Keratinocyte (primary cell): ENCODE measurements at regions not wholly inside any gene's neighbourhood (a gene's known extent, or its start where the extent isn't known, plus 50 kb on each side); places are given as distances from the start of the nearest gene placed in this dataset.

Experiments used
- DNase-seq: peaks from one replicate; pipeline ENCODE4 v3.0.0-alpha.2; 2011; ENCODE audit warnings: low read depth, missing footprints, low spot score
- FAIRE-seq: peaks from 2 replicates; lab custom pipeline; 2011; peaks lifted over from hg19 to GRCh38; lab: Jason Lieb, UNC
- H2AFZ ChIP-seq: 2 replicates; pipeline ENCODE4 v1.6.0; 2012; ENCODE audit warnings: low read length, control low read depth, inconsistent platforms; ENCODE audit not compliant: control insufficient read depth
- H3K27ac ChIP-seq: 2 replicates; pipeline ENCODE4 v1.5.1; 2011; ENCODE audit warnings: low read length; ENCODE audit not compliant: control insufficient read depth, insufficient read depth
- H3K27me3 ChIP-seq: 3 replicates; pipeline ENCODE4 v1.6.0; 2011; ENCODE audit warnings: low read length; ENCODE audit not compliant: control insufficient read depth, insufficient read depth; ENCODE audit errors: extremely low read depth
- H3K36me3 ChIP-seq, 2 experiments: 2 replicates in 1 of 2; 3 replicates in 1 of 2; pipeline ENCODE4 v1.5.1; 2011; ENCODE audit warnings: low read length in 2 of 2, mild to moderate bottlenecking in 1 of 2; ENCODE audit not compliant: control insufficient read depth in 2 of 2, insufficient read depth in 2 of 2; ENCODE audit errors: extremely low read depth in 1 of 2
- H3K4me1 ChIP-seq: 3 replicates; pipeline ENCODE4 v1.5.1; 2011; ENCODE audit warnings: low read length; ENCODE audit not compliant: control insufficient read depth, insufficient read depth; ENCODE audit errors: extremely low read depth
- H3K4me2 ChIP-seq: 3 replicates; pipeline ENCODE4 v1.6.0; 2011; ENCODE audit warnings: low read depth, low read length; ENCODE audit not compliant: control insufficient read depth, insufficient read depth; ENCODE audit errors: extremely low read depth
- H3K4me3 ChIP-seq, 3 experiments: fragments of 200-600 bp in 1 of 3; sonication (generic) in 1 of 3; 2 replicates in 2 of 3; 3 replicates in 1 of 3; pipeline ENCODE4 v1.5.1; 2011 to 2016; ENCODE audit warnings: low read length in 3 of 3, mild to moderate bottlenecking in 3 of 3, control low read depth in 2 of 3, inconsistent platforms in 1 of 3, low read depth in 1 of 3, mixed read lengths in 1 of 3, mixed run types in 1 of 3, moderate library complexity in 1 of 3; ENCODE audit not compliant: control insufficient read depth in 2 of 3, insufficient read depth in 2 of 3; ENCODE audit errors: extremely low read depth in 1 of 3
- H3K79me2 ChIP-seq: 2 replicates; pipeline ENCODE4 v1.6.0; 2012; ENCODE audit warnings: low read length; ENCODE audit not compliant: control insufficient read depth, insufficient read depth
- H3K9ac ChIP-seq: 3 replicates; pipeline ENCODE4 v1.6.0; 2011; ENCODE audit warnings: low read length; ENCODE audit not compliant: control insufficient read depth, insufficient read depth; ENCODE audit errors: extremely low read depth
- H3K9me1 ChIP-seq: 3 replicates; pipeline ENCODE4 v1.6.0; 2011; ENCODE audit warnings: low read length; ENCODE audit not compliant: control insufficient read depth, insufficient read depth; ENCODE audit errors: extremely low read depth
- H3K9me3 ChIP-seq: 2 replicates; pipeline ENCODE4 v1.5.1; 2012; ENCODE audit warnings: low read depth, low read length; ENCODE audit not compliant: control insufficient read depth
- H4K20me1 ChIP-seq: 3 replicates; pipeline ENCODE4 v1.6.0; 2011; ENCODE audit warnings: low read length; ENCODE audit not compliant: control insufficient read depth, insufficient read depth; ENCODE audit errors: extremely low read depth
- EZH2 ChIP-seq: IDR thresholded peaks from one replicate; pipeline ENCODE4 v1.6.1; 2012; ENCODE audit warnings: inconsistent platforms, mild to moderate bottlenecking, low read length, moderate library complexity
- dilution Hi-C: fragments of 300-500 bp; cut with MboI; formaldehyde crosslinking; loops from one replicate; pipeline ENCODE4 v1.7.0; 2020; ENCODE audit warnings: low sequenced_read_pairs; ENCODE audit not compliant: extremely low pct_ligation_motif_present
- TF ChIP-seq, protein P1 (sequence below), 3 experiments: IDR thresholded peaks in 1 of 3; conservative IDR thresholded peaks in 1 of 3; optimal IDR thresholded peaks in 1 of 3; 2 replicates in 2 of 3; 3 replicates in 1 of 3; pipeline versions ENCODE3 to v1.5.1; 2011; ENCODE audit warnings: low read length in 3 of 3, mild to moderate bottlenecking in 3 of 3, moderate library complexity in 2 of 3, control low read depth in 1 of 3, inconsistent platforms in 1 of 3; ENCODE audit not compliant: insufficient read depth in 2 of 3; ENCODE audit errors: extremely low read depth in 1 of 3

DNA sequence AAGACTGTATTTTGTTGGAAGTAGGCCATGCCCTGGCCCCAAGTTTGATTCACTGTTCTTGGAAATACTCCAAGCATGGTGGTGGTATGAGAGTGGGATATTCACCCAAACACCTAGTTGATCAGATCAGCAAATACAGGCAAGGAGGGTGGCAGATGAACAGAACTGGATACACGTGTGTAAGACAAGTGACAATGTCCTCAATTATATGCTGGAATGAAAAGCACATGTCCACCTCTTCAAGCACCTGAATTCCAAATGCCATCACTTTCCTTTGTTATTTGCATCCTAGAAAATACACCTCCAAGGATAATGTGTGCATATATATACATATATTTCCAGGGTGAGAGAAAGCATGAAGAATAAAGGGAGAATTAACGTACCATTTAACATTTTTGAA, 131.8 kb upstream of the ZEB1 start:
- Histone ChIP-seq H3K36me3 (no peaks in the 10 kb centered on the region), H4K20me1 (no peaks in the 10 kb centered on the region), H3K4me1 (no peaks in the 10 kb centered on the region), H3K9me3 (no peaks in the 10 kb centered on the region), H3K4me2 (no peak overlapping the region), H3K9me1 (no peaks in the 10 kb centered on the region), H3K9ac (no peak overlapping the region), H3K4me3 (no peak overlapping the region), H3K27me3 (no peaks in the 10 kb centered on the region), H3K27ac (no peak overlapping the region), H2AFZ (no peak overlapping the region), H3K79me2 (no peaks in the 10 kb centered on the region)
- DNase-seq (no peak), FAIRE-seq (no peak)
- TF ChIP-seq EZH2 = no peak
- TF ChIP-seq, protein P1, sequence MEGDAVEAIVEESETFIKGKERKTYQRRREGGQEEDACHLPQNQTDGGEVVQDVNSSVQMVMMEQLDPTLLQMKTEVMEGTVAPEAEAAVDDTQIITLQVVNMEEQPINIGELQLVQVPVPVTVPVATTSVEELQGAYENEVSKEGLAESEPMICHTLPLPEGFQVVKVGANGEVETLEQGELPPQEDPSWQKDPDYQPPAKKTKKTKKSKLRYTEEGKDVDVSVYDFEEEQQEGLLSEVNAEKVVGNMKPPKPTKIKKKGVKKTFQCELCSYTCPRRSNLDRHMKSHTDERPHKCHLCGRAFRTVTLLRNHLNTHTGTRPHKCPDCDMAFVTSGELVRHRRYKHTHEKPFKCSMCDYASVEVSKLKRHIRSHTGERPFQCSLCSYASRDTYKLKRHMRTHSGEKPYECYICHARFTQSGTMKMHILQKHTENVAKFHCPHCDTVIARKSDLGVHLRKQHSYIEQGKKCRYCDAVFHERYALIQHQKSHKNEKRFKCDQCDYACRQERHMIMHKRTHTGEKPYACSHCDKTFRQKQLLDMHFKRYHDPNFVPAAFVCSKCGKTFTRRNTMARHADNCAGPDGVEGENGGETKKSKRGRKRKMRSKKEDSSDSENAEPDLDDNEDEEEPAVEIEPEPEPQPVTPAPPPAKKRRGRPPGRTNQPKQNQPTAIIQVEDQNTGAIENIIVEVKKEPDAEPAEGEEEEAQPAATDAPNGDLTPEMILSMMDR (optimal IDR thresholded peaks at IDR 0.05 in 1 of 3, IDR thresholded peaks at IDR 0.05 in 1 of 3, conservative IDR thresholded peaks at IDR 0.05 in 1 of 3; ENCODE audit: extremely low read depth in 1 of 3, insufficient read depth in 2 of 3, low read length in 3 of 3) = no peak
- dilution Hi-C loops = no loop called here

DNA sequence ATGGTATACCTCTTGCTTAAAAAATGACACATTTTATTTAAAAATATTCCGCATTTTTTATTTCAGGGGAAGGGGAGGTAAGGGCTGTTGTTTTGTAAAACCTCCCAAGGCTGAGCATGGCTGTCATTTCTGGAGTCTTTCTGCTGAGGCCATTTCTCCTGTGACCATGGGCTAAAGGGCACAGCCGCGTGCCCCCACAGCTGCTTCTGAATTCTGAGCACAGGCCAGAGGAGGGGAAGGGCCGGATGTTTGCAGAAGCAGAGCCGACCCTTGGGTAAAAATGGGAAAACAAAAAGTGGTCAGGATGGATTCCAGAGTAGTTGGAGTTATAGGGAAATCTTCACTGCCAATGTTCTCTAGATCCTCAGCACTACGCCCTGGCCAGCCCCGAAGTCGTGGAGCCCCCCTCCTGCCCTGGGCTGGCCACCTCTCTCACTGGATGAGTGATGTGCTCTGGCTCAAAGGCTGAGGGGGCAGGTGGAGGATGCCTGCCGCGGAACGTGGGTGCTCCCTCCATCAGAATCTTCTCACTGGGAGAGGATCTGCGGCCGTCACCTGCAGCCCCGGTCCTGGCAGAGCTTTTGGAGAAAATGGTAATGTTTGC, 131.3 kb upstream of the ZEB1 start:
- no peaks in the 10 kb centered on the region for H3K79me2 ChIP-seq
- H3K9me1 ChIP-seq = no peaks in the 10 kb centered on the region
- DNase-seq (no peak), FAIRE-seq (no peak)
- no peaks in the 10 kb centered on the region for H3K9me3 ChIP-seq
- no peak overlapping the region for H3K4me3 ChIP-seq
- no peak overlapping the region for H2AFZ ChIP-seq
- dilution Hi-C loops = no loop called here
- H3K4me1 ChIP-seq = no peaks in the 10 kb centered on the region
- no peaks in the 10 kb centered on the region for H4K20me1 ChIP-seq
- H3K36me3 ChIP-seq = no peaks in the 10 kb centered on the region
- H3K9ac ChIP-seq = no peak overlapping the region
- H3K27ac ChIP-seq = no peak overlapping the region
- no peak for TF ChIP-seq EZH2
- TF ChIP-seq, protein P1 (optimal IDR thresholded peaks at IDR 0.05 in 1 of 3, IDR thresholded peaks at IDR 0.05 in 1 of 3, conservative IDR thresholded peaks at IDR 0.05 in 1 of 3; ENCODE audit: extremely low read depth in 1 of 3, insufficient read depth in 2 of 3, low read length in 3 of 3) = no peak
- H3K4me2 ChIP-seq = no peak overlapping the region
- no peaks in the 10 kb centered on the region for H3K27me3 ChIP-seq
